ENCODE measurements at regions not wholly inside any gene's neighbourhood (a gene's known extent, or its start where the extent isn't known, plus 50 kb on each side); places are given as distances from the start of the nearest gene placed in this dataset.

DNA sequence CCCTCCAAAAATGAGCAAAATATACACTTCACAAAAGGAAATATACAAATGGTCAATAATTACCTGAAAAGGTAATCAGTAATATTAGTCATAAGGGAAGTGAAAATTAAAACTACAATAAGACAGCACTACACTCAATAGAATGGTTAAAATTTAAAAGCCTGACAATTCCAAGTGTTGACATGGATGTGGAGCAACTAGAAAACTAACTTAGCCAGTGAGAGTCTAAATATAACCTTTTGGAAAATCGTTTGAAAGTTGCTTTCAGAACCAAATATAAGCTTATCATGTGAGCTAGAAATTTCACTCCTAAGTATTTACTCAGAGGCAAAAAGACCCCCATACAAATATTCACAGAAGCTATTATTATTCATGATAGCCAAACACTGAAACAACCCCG lies 105.1 kb upstream of the MVB12B start:
- no peak for TF ChIP-seq CTCF (IDR thresholded peaks at IDR 0.05; ENCODE audit: extremely low read depth, low read depth, low read length)
- Histone ChIP-seq H4K20me1 (ENCODE audit: insufficient read depth, low read length) (no peaks in the 10 kb centered on the region), H3K36me3 (ENCODE audit: insufficient read depth, low read length) (no peaks in the 10 kb centered on the region), H3K4me3 (ENCODE audit: insufficient read depth, low read length) (no peak overlapping the region), H3K4me2 (ENCODE audit: insufficient read depth, low read length) (no peak overlapping the region), H3K79me2 (ENCODE audit: insufficient read depth, low read length) (no peaks in the 10 kb centered on the region), H3K4me1 (ENCODE audit: insufficient read depth, low read length) (no peaks in the 10 kb centered on the region), H3K27me3 (ENCODE audit: insufficient read depth, low read length) (peaks cover 67% of the 10 kb centered on the region), H3K9me3 (ENCODE audit: low read depth, low read length) (peaks cover 3% of the 10 kb centered on the region), H3K27ac (ENCODE audit: low read depth, low read length) (no peak overlapping the region), H2AFZ (ENCODE audit: low read length) (no peak overlapping the region)
- no peak for DNase-seq (ENCODE audit: insufficient read length, low spot score, missing footprints)

DNA sequence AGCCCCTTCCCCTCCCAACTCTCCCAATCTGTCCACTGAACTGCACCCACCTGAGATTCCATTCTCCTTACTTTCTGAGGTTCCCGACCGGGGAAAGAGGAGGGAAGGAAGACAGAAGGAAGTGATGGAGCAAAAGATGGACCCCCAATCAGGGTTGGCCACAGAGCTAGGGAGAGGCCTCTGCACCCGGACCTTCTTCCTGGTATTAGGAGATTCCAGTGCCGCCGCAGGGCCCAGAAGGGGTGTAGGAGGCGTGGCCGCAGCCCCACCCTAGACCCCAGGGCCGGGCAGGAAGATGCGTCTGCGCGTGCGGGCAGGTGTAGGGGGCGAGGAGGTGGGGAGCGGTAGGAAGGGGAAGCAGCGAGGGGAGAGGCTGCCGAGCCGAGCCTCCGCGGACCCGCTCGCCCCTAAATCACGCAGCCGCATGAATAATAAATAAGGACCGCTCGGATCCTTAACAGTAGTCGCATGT lies 104.2 kb upstream of the MVB12B start:
- H2AFZ ChIP-seq (ENCODE audit: low read length), result no peak overlapping the region
- peaks cover 60% of the 10 kb centered on the region for H3K27me3 ChIP-seq (ENCODE audit: insufficient read depth, low read length)
- H3K4me1 ChIP-seq (ENCODE audit: insufficient read depth, low read length), result no peaks in the 10 kb centered on the region
- no peaks in the 10 kb centered on the region for H3K36me3 ChIP-seq (ENCODE audit: insufficient read depth, low read length)
- peaks cover 3% of the 10 kb centered on the region for H3K9me3 ChIP-seq (ENCODE audit: low read depth, low read length)
- H3K4me2 ChIP-seq (ENCODE audit: insufficient read depth, low read length), result no peak overlapping the region
- H3K79me2 ChIP-seq (ENCODE audit: insufficient read depth, low read length), result no peaks in the 10 kb centered on the region
- H4K20me1 ChIP-seq (ENCODE audit: insufficient read depth, low read length), result no peaks in the 10 kb centered on the region
- TF ChIP-seq CTCF (IDR thresholded peaks at IDR 0.05; ENCODE audit: extremely low read depth, low read depth, low read length), result no peak
- H3K27ac ChIP-seq (ENCODE audit: low read depth, low read length), result no peak overlapping the region
- peak; percentile 64 for DNase-seq (ENCODE audit: insufficient read length, low spot score, missing footprints)
- H3K4me3 ChIP-seq (ENCODE audit: insufficient read depth, low read length), result no peak overlapping the region

DNA sequence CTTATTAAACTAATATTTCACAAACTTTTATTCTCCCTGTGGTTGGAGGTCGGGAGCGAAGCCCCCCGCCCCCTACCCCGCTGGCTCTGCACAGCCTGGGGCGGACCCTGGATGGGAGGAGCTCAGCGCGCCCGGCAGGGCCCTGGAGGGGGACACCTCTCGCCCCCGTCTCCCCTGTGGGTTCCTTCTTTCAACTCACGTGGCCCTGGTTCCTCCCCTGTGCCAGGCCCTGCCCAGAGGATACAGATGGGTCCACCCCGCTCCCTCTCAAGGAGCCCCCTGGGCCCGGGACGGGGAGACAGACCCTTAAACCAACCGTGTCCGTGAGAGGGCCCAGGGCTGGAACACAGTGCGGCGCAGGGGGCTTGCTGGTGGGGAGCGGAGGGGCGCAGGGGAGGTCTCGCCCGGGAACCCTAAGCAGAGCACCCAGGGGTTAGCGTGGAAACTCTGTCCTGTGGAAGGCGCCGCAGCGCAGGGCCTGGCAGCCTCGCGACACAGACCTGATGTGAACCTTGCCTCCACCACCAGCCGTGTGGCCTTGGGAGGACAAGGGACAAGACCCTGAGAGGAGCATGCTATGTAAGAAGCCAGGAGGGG lies 103.7 kb upstream of the MVB12B start:
- no peak for TF ChIP-seq CTCF (IDR thresholded peaks at IDR 0.05; ENCODE audit: extremely low read depth, low read depth, low read length)
- no peaks in the 10 kb centered on the region for H3K4me1 ChIP-seq (ENCODE audit: insufficient read depth, low read length)
- no peak overlapping the region for H3K4me2 ChIP-seq (ENCODE audit: insufficient read depth, low read length)
- H3K27me3 ChIP-seq (ENCODE audit: insufficient read depth, low read length), result peaks cover 57% of the 10 kb centered on the region
- no peak overlapping the region for H3K4me3 ChIP-seq (ENCODE audit: insufficient read depth, low read length)
- no peaks in the 10 kb centered on the region for H3K36me3 ChIP-seq (ENCODE audit: insufficient read depth, low read length)
- H3K79me2 ChIP-seq (ENCODE audit: insufficient read depth, low read length), result no peaks in the 10 kb centered on the region
- no peak overlapping the region for H2AFZ ChIP-seq (ENCODE audit: low read length)
- no peaks in the 10 kb centered on the region for H4K20me1 ChIP-seq (ENCODE audit: insufficient read depth, low read length)
- H3K9me3 ChIP-seq (ENCODE audit: low read depth, low read length), result peaks cover 3% of the 10 kb centered on the region
- H3K27ac ChIP-seq (ENCODE audit: low read depth, low read length), result no peak overlapping the region
- no peak for DNase-seq (ENCODE audit: insufficient read length, low spot score, missing footprints)

- Histone ChIP-seq H3K27ac (ENCODE audit: low read depth, low read length) (no peak overlapping the region), H3K4me1 (ENCODE audit: insufficient read depth, low read length) (no peaks in the 10 kb centered on the region), H3K27me3 (ENCODE audit: insufficient read depth, low read length) (peaks cover 54% of the 10 kb centered on the region), H3K36me3 (ENCODE audit: insufficient read depth, low read length) (no peaks in the 10 kb centered on the region), H3K79me2 (ENCODE audit: insufficient read depth, low read length) (no peaks in the 10 kb centered on the region), H3K9me3 (ENCODE audit: low read depth, low read length) (peaks cover 3% of the 10 kb centered on the region), H4K20me1 (ENCODE audit: insufficient read depth, low read length) (no peaks in the 10 kb centered on the region), H3K4me2 (ENCODE audit: insufficient read depth, low read length) (no peak overlapping the region), H3K4me3 (ENCODE audit: insufficient read depth, low read length) (no peak overlapping the region), H2AFZ (ENCODE audit: low read length) (no peak overlapping the region)
- DNase-seq (ENCODE audit: insufficient read length, low spot score, missing footprints), result no peak
- TF ChIP-seq CTCF (IDR thresholded peaks at IDR 0.05; ENCODE audit: extremely low read depth, low read depth, low read length), result no peak
These were observed 102.7 kb upstream of the MVB12B start for GRCh38 chr9:126223798-126224531.

All from osteoblast (primary cell).